T47D (cell line): ENCODE measurements at regions not wholly inside any gene's neighbourhood (a gene's known extent, or its start where the extent isn't known, plus 50 kb on each side); places are given as distances from the start of the nearest gene placed in this dataset.

Source experiments
- DNase-seq, 2 experiments: peaks; one replicate each; pipeline versions ENCODE4 v3.0.0 to v3.0.0-alpha.2; 2011 to 2012; ENCODE audit warnings: low read depth in 1 of 2, low spot score in 1 of 2
- JUND ChIP-seq: IDR thresholded peaks from 2 replicates; pipeline ENCODE4 v1.6.1; 2012; ENCODE audit warnings: low read depth
- in situ Hi-C: cut with HindIII; loops from 2 replicates; pipeline ENCODE4 v1.10.0; 2016; ENCODE audit warnings: low sequenced_read_pairs, low pct_unique_long_range_greater_than_20kb

DNA sequence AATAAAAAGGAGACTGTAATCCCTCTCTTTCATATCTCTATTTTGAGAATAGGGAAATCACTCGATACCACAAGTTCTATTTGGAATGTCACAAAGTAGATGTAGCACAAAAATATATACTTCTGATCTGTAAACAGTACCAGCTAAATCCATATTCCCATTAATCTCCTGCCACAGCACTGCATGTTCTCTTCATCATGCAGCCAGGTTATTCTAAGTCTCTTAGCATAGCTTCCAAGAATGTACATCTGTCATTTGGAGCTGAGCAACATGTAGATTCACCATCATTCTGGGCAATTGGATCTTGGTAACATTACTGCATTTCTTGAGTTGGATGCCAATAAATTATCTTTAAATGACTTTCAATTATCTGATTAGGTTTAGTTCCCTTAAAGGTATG is 1874.5 kb downstream of the MRPL39 start:
- TF ChIP-seq JUND = no peak
- in situ Hi-C loops = no loop called here
- DNase-seq = no peak

DNA sequence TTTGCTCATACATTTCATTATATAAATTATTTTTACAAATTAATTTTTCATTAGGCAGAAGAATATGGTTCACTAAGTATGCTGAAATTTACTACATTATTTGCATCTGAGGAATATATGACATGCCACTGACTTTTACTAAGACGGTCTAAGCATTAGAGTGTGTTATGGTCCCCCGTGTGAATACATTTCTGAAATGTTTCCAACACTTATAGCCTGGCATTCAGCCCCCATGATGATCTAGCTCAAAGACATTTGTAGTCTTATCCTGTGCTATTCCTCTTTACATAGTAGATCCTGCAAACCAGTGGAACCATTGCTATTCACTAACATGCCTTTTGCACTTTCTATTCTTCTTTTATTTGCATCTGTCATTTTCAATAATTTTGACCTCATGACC is 1878.0 kb downstream of the MRPL39 start:
- no peak for DNase-seq
- in situ Hi-C loops = no loop called here
- no peak for TF ChIP-seq JUND

DNA sequence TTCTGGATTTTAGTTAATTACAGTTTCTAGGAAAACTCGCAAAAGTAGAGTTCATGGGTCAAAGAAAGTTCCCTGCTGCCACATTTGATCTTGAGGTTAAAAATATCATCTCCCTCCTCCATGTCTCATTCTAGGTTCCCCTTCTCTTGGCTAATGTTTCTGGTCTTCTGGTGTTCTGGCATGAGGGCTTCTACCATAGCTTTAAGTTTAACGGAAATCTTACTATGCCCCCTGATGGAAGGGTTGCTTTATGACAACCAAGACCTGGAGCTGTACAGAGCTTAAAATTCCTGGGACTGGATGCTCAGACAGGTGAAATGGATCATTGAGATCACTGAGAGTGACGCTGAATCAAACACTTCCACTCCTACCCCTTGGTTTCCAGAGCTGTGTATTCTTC is 1881.7 kb downstream of the MRPL39 start:
- in situ Hi-C loops = no loop called here
- TF ChIP-seq JUND = no peak
- DNase-seq = peak in 1 of 2 experiments; percentile 36

DNA sequence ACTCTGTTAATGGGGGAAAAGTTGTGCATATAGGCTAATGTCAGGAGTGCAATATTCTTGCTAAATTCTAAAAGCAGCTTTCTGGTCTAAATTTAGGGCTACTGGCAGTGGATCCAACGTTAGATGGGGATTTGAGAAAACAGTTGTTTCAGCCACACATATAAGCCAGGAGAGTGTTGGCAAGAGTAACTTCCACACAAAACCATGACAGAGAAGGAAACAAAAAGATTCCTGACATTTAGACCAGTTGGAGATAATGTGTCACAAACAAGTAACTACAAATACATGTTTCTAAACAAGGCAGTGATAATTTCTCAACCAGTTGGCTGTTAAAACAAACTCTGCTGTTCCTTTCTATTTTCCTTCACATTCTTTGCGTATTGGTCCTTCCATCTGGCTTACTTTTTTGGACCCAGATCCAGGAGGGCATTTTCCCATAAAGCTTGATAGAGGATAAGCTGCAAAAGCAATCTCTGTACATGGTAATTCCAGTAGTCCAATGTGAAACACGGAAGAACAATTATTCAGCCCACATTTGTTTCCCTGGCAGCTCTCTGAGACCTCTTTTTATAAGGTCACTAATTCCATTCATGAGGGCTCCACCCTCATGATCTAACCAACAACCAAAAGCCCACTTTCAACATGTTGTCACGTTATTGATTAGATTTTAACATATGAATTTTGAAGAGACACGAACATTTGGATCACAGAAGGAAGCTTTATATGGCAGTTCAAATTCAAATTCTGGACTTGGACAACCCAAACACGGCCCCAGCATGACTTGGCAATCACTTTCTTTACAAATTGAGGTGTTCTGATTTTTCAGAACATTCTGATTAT is 1888.6 kb downstream of the MRPL39 start:
- in situ Hi-C loops = no loop called here
- no peak for DNase-seq
- no peak for TF ChIP-seq JUND

DNA sequence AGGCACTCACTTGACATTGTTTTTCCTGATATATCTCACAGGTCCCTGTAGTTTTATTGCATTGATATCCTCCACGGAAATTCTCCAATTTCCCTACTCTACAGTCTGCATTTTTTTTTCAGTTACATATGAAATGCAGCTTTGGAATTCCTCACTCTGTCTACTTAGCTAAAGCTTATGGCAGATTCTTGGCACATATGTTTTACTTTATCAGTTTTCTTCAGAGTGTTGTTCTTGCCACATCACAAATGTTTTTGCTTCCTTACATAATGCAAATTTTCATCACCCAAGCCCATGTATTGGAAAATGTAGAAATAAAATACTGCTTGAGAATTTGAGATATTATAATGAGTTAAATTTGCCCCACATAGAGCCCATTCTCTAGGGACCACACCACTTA is 1895.1 kb downstream of the MRPL39 start:
- DNase-seq = no peak
- in situ Hi-C loops = no loop called here
- no peak for TF ChIP-seq JUND

DNA sequence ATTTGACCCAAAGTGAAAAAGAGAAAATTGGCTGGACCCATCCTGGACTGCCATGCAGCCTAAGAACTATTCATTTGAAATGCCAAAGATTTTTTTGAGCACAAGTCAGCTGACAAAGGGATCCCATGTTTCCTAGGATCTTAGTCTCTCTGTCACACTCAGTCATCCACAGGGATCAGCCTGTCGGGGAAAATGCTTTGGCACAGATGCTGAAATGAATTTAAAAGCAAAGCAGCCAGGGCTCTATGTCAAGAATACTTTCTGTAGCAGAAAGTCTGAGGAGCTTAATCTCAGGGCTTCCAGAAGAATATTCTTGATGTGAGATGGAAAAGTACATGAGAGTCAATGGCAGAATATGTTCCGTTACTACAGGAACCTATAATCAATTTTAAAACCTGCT is 1900.8 kb downstream of the MRPL39 start:
- in situ Hi-C loops = no loop called here
- DNase-seq = no peak
- no peak for TF ChIP-seq JUND

DNA sequence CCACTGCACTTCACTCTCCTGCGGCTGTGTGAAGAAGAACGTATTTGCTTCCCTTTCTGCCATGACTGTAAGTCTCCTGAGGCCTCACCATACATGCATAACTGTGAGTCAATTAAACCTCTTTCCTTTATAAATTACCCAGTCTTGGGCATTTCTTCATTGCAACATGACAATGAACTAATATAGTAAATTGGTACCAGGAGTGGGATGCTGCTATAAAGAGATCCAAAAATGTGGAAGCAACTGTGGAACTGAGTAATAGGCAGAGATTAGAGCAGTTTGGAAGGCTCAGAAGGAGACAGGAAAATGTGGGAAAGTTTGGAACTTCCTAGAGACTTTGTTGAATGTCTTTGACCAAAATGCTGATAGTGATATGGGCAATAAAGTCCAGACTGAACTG is 1907.9 kb downstream of the MRPL39 start:
- DNase-seq = no peak
- in situ Hi-C loops = no loop called here
- no peak for TF ChIP-seq JUND

DNA sequence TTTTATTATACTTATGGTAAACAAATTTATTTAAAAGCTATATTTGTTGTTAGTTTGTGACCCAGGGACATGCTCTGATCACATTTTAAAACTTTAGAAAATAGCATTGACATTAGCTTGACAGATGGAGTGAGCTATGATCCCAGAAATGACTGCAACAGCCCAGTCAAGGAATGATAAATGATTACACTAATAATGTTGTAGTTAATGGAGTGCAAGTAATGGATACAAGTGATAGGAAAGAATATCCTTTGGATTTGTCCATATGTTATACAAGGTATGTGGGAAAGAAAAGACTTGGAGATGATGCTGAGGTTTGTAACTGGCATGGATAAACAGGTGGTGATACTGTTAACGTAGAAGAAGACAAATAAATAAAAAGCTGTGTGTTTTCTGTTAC is 1908.7 kb downstream of the MRPL39 start:
- DNase-seq = no peak
- no peak for TF ChIP-seq JUND
- in situ Hi-C loops = no loop called here

DNA sequence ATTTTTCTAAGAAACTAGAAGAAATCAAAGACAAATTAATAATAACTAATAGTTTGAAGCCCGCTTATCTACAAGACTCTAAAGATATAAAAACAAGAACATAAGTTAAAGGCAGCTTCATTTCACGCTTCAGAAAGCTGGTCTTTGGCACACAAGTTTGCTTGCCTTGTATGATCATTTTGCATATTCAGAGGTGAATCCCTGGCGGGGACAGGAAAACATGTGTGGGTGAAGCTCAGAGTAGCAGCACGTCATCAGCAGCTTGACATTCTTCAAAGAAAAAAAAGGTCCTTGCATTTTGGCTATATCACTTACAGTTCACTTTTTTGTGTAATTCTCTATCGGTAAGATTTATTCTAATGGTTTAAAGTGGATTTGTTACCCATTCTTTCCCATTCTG is 1911.8 kb downstream of the MRPL39 start:
- TF ChIP-seq JUND = no peak
- in situ Hi-C loops = no loop called here

DNA sequence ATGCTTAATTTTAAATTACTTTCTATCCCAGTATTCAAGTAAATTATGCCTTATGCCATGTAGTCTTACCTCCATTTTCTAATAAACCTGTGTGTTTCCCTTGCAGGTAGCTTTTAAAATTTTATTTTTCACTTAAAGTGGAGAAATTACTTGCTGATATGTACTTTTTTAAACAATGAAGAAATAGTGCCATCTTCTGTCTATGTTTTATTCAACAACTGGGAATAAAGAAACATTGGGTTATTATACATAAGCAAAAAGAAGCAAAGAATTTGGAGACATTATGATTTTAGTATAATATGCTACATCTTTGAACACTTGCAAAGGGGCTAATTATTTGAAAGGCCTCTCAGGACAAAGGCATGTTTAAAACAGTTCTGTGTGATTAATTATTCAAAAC is 1912.9 kb downstream of the MRPL39 start:
- peak in 1 of 2 experiments; percentile 4 for DNase-seq
- TF ChIP-seq JUND = no peak
- in situ Hi-C loops = no loop called here

More for the DNA sequence above, 1911.8 kb downstream of the MRPL39 start:
- no peak for DNase-seq

DNA sequence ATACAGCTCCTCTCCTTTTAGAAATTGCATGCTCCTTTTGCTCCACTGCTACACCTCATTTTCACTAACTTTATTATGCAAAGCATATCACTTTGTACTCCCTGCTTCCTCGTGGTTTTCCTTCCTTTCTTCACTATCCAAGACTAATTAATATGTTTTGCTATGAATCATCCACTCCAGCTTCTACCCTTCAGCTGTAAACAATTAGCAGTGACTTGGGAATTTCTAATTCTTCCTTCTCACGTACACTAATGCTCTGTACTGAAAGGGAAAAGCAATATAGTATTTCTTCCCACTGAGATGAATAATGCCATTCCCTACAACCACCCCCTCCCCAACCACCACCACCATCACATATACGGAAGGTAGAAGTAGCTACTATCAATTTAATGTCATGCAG is 1917.0 kb downstream of the MRPL39 start:
- in situ Hi-C loops = no loop called here
- DNase-seq = no peak
- TF ChIP-seq JUND = no peak

DNA sequence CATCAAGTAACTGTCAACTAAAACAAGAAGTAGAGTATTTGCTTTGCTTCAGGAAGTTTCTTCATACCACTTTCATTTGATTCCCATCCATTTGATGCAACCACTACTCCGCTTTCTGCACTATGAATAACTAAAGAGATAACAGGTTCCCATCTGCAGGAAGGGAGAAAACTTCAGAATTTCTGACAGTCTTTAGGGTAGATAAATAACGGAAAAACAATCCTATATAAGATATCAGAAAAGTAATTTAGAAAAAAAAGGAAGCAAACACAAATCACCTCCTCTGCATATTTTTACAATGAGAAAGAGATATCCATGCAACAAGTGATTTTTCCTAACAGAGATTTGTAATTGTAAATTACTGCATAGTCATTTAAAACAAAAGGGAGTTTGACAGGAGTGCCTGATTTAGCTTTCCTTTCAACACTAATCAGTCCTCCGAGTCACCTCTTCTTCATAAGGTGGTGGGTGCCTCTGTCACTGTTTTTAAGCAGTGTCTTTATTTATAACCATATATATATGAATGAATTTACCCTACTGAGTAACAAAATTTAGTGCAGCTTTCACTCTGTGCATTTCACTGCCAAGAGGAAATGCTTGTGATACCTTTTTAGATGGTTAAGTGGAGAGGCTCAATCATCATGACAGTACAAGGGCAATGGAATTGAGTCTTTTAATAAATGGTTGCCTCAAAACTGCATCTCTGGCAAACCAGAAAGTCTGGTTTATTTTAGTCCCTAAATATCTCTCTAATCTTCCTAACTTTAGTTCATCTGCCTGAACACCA is 1920.4 kb downstream of the MRPL39 start:
- DNase-seq = no peak
- TF ChIP-seq JUND = no peak
- in situ Hi-C loops = no loop called here

DNA sequence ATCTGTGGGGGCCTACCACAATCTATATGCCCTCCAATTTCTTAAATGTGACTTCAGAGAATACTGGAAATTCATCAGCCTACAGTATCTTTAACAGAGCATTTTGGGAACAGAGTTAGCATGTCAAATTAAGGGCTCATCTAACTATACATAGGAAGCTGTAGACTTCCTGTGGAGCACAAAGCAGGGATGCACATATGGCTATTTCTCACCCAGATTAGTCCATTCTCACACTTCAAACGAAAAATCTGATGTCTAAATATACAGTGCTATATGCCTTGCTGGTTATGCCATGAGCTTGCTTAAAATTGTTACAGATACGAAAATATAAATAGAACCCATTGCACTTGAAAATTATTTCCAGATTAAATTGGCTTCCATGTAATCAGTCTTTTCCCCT is 1922.8 kb downstream of the MRPL39 start:
- no peak for DNase-seq
- TF ChIP-seq JUND = no peak
- in situ Hi-C loops = no loop called here

DNA sequence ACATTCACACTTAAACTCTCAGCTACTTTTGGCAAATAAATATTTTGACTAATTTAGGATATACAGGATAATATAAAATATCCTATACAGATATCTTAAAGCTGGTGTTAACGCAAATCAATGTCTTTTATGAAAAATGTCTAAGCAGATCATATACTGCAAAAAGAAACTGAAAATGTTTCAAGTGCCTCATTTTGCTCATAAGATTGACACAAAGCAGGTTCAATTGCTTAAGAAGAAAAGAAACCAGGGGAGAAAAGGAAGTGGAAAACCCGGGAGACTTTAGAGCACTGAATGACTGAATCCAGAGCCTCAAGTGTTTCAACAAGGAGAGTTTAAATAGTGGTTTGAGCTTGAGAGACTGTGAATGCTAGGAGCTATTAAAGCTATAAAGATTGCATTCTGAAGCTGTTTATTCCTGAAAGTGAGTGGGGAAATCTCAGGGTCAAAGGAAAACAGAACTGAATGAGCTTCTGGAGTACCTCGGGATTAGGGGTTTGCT is 1943.0 kb downstream of the MRPL39 start:
- DNase-seq = no peak
- no peak for TF ChIP-seq JUND
- in situ Hi-C loops = no loop called here
